HG03469 (cell line): ENCODE measurements at regions not wholly inside any gene's neighbourhood (a gene's known extent, or its start where the extent isn't known, plus 50 kb on each side); places are given as distances from the start of the nearest gene placed in this dataset.
"Not testable (repeated sequence)": the region's sequence is repeated elsewhere in the genome, so short reads cannot be mapped to it uniquely, and the experiment has no call there.

Source experiments
- ATAC-seq: cut with Tn5 transposase; IDR thresholded peaks from one replicate; pipeline ENCODE4 v1.9.1; 2021; ENCODE audit warnings: mild to moderate bottlenecking, moderate library complexity, moderate number of reproducible peaks; ENCODE audit not compliant: unreplicated experiment

DNA sequence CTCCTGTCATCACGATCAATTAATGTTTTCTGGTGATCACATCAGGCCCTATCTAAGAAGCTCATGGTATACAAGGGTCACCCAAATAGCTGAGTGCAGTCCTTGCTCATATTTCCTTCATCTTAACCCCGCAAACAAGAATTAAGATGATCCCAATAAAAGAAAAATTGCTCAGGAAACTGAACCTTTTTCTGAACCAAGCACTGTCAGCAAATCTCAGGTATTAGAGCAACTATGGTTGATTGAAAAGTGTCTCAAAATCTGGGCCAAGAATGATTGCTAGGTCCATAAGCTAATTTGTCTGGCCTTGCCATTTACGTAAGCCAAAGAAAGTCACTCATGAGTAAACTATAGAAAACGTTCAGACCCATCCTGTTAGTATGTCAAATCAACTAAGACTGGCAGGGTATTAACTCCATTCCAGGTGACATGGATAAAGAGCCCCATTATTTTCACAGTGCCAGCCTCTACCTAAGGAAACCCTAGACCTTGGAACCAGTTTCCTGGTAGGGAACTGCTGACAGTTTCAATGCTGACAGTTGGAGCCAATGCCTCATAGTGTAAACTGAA, 209.3 kb downstream of the DEPDC1B start:
- no peak for ATAC-seq

DNA sequence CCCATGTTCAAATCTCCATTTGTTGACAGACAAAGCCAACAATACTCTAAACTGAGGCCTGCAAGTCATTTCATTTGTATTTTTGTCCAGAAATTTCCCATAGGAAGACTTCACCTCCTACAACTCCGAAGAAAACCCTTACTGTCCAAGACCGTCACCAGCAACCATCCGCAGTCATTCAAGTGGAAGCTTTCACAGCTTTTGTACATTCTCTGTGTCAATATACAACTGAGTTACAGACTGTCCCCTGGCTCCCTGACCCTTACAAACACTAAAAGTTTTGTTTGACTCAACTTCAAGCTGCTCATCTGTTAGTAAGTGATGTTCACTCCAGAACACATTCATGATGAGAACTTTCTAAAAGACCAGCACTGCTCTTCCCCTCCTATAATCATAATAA, 210.1 kb downstream of the DEPDC1B start:
- ATAC-seq, result no peak

DNA sequence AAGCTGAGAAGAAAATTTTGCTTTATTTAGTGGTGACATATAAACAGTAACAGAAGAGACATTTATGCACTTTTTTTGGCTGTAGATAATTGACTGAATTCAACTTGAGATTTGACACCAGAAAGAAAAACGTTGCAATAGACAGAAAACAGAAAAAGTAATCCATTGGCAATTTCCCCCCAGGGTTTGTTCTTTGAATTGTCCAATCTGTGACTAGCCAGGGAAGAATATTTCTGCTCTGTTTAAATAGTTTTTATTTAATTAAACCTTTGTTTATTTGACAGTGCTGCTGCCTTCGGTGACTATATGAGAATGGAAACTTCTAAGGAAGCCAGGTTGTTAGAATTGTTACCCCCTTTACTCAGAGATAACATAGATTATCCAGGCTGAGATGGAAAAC, 210.6 kb downstream of the DEPDC1B start:
- no peak for ATAC-seq

DNA sequence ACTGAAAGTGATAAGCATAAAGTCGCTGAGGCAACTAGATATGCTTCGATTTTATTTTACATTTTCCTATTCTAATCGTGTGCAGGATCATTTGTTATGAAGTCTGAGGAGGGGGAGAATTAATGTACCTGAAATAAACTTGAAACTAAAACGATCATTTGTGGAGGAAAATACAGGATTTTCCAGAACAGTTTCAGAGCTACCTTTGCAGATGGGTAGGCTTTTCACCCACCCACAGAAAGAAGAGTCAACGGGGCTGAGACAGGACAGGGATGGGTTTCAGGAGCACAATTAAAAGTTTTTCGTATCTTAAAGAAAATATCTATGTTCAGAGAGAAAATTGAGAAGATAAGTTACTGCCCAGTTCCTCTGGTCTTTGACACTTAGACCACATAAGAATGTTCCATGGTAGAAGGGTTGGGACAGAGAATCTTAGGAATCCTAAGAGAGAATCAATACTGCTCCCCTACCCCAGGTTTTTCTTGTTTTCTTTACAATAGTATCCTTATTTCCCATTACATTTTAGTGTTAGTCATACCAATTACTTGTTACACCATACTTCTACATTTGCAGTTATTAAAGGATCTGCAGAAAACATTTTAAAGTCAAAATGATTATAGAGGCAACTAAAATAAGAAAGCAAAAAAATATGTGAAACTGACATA, 211.4 kb downstream of the DEPDC1B start:
- ATAC-seq, result no peak

DNA sequence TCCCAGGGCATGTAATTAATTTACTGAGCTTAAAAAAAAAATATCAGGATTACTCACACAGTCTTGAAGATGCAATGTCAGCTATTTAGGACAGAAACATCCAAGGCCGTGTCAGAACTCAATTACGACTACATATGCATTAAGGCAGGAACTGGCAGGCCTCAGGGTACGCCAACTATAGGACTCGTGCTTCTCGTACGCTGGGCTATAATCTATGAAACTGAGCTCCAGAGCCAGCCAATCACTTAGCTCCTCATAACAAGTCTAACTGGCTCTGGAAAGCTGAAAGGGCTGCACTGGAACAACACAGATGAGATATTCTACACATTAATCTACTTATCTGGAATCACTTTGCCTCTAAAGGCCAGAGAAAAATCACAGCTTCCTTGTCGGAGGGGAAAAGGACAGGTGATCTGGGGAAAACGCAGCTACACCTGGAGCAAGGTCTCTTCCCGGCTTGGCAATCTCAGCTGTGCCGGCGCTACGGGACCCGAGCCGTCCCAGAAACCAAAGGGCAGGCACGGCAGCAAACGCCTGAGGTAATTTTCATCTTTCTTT, 212.0 kb downstream of the DEPDC1B start:
- no peak for ATAC-seq

DNA sequence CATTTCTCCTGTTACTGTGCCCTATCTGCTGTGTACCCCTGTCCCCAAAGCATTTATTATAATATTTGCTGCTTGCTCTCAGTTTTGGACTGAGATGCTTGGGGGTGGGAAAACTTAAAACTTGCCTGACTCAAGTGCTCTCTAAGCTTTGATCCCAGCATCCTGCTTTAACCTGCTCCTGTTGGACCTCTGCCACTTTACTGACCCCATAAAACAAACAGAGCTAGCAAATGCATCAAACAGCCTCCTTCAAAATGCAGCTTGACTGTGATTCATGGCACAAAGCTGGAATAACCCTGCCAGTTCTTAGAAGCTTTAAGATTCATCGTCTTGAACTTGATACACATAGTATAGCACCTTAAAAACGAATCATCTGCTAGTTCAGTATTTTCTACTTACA, 212.5 kb downstream of the DEPDC1B start:
- no peak for ATAC-seq

DNA sequence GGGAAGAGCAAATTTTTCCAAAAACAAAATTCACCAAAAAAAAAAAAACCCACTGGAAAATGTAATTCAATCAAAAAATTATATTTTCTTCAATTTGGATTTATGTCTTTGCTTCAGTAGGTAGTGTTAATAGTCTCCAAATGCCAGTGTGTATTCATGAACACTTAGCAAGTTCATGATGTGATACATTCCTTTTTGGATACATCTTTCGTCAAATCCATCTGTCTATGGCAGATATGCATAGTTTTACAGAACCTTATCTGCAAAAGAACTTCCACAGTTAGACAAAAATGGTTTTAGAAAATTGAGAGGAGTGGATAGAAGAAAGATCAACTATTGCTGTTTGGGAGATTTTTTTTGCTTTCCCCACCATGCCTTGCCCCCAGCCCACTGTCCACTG, 214.6 kb downstream of the DEPDC1B start:
- no peak for ATAC-seq

DNA sequence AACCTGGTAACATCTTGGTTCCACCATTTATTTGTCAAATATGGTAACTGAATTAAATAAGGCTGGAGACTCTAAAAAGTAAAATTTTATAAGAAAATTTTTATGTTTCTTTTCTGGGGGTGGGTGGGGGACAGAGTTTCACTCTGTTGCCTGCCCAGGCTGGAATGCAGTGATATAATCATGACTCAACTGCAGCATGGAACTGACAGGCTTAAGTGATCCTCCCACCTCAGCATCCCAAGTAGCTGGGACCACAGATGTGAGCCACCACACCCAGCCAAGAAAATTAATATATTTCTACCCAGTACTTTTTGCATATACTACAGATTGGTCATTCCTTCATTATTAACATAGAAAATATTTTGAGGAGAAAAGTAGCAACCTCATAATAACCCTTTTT, 216.9 kb downstream of the DEPDC1B start:
- ATAC-seq, result no peak

DNA sequence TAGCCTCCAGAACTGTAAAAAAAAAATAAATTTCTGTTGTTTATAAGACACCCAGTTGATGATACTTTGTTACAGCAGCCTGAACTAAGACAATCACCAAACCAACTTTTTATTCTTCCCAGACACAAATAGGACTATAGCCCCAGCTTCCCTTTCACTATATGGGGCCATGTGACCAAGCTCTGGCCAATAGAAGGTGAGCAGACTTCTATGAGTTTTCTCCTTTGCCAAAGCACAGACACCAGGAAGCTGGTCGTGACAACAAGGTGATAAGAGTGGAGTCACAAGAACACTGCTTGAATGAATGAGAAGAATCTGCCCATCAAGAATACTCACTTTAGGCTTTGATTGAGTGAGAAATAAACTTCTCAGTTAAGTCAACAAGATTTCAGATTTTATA, 217.7 kb downstream of the DEPDC1B start:
- no peak for ATAC-seq

DNA sequence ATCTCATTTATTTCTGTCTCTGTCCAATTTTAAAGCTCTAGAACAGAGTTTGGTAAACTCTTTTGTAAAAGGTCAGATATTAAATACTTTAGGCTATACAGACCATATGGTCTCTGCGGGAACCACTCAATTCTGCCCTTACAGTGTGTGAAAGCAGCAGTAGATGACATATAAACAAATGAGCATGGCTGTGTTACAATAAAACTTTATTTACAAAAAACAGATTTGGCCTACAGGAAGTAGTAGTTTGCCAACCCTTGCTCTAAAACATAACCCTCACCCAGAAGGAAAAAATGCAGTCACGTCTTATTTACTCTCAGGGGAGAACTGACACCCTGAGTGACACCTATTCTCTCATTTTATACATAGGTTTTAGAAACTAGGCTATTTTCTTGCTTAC, 220.4 kb downstream of the DEPDC1B start:
- ATAC-seq, result no peak

DNA sequence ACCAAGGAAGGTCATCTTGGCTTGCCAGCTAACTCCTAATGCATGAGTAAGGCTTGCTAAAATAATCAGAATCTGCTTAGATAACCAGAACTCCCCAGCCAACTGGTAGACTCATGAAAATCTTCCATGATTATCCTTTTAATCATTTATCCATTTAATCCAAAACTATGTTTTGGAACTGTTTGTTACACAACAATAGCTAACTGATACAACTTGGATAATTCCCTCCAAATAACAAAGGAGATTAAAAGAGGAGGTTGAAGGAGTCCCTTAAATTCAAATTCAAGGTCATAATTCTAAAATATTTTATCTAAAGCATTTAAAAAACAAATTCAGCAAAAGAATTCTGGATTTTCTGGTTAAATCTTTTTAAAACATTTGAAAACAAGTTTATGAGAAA, 222.1 kb downstream of the DEPDC1B start:
- ATAC-seq, result no peak

DNA sequence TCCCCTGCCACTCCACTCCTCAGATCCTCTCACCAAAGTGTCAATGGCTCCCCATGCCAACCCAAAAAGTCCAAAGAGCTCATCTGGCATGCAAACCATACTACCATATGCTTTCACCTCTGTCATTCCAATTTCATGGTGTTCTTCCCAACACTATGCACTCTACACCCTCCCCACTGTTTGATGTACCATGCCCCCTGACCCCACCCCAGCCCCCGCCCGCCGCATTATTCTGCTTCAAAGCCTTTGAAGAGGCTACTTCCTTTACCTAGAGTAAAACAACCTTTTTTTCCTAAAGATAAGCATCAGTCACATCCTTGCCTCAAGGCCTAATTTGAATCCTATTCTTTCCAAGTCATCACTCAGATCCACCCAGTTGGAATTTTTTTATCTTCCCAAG, 226.3 kb downstream of the DEPDC1B start:
- no peak for ATAC-seq

DNA sequence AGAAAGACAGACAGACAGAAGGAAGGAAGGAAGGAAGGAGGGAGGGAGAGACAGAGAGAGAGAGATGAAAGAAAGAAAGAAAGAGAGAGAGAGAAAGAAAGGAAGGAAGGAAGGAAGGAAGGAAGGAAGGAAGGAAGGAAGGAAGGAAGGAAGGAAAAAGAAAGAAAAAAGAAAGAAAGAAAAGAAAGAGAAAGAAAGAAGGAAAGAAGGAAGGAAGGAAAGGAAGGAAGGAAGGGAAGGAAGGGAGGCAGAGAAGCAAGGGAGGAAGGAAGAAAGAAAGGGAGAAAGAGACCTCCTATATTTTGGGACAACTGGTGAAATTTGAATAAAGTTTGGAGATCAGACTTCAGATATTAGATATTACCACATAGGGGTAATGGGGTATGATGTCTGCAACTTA, 226.9 kb downstream of the DEPDC1B start:
- ATAC-seq, result not testable (repeated sequence)

DNA sequence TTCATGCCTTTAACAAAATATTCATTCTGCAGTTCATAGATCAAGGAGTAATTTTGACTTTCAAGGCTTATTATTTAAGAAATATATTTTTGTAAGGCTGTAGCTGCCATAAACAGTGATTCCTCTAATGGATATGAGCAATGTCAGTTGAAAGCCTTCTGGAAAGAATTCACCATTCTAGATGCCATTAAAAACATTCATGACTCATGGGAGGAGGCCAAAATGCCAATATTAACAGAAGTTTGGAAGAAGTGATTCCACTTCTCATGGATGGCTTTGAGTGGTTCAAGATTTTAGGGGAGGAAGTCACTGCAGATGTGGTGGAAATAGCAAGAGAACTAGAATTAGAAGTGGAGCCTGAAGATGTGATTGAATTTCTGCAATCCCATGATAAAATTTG, 229.1 kb downstream of the DEPDC1B start:
- ATAC-seq, result no peak

DNA sequence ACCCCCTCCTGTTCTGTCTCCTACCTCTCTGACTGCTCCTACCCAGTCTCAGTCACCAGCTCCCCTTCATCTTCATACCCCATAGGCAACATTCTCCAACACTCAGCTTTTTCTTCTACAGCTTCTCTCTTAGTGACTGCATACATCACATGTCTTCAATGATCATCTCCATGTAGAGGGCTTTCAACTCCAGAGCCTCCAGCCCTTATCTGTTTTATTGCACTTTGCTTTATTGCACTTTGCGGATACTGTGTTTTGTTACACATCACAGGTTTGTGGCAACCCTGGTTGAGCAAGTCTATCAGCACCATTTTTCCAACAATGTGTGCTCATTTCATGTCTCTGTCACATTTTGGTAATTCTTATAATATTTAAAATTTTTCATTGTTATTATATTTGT, 230.7 kb downstream of the DEPDC1B start:
- ATAC-seq, result no peak

DNA sequence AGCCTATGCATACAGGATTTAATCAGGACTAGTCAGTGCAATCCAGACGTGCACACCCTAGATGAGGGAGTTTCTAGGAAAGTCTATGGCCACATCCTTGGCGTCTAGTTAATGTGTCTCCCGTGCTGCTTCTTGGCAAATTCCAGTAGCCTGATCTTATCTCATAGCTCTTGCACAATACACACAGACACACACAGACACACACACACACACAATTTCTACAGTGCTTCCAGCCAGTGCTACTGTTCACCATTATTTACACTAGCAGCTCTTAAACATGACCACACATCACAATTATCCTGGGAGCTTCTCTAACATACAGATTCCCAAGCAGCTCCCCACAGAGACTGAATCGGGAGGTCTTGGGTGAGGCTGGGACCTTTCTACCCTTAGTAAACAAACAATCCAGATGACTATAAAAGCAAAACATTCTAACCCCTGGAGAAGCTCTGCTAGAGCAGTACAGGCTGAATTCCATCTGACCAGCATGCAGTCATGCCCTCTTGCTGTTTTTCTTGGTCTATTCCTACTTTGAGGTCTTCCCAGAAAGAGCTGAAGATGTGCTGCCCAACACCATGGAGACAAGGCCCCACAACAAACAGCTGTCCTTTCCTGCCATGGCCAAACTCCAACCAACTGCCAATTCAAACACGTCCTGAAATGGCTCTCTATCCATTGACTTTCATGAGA, 236.6 kb downstream of the DEPDC1B start:
- ATAC-seq, result no peak

DNA sequence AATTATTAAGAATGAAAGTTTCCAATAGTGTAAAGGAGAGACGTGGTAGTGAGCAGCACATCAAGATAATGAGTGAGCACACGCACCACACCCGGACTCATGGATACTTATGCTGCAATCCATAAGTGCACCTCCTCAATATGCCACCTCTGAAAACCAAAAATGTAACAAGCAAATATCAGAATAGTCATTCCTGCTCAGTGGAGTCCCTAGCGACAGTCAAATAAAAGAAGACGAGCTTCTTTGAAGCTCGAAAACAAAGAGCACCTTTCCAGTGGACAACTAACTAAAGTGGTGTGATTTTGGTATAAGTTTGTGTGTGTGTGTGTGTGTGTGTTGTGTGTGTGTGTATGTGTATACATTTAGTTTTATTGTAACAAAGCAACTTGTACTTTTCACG, 241.3 kb downstream of the DEPDC1B start:
- no peak for ATAC-seq

DNA sequence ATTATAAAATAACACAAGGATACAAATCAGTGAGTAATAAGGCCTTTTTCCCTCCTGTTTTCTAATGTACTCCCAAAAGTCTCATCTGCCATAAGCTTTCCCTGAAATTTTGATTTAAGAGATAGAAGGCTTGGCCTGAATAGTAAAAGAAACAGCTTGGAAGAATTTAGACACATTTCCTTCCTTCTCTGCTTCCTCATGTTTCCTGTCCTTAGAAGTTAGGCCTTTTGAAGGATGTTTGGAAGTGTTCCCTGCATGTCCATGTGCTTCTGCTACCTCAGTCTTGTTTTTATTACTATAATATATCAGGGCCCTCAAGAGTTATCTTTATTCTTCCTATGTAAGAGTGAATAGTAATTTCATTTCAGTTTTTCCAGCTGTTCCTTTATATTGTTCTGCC, 242.7 kb downstream of the DEPDC1B start:
- ATAC-seq, result no peak

DNA sequence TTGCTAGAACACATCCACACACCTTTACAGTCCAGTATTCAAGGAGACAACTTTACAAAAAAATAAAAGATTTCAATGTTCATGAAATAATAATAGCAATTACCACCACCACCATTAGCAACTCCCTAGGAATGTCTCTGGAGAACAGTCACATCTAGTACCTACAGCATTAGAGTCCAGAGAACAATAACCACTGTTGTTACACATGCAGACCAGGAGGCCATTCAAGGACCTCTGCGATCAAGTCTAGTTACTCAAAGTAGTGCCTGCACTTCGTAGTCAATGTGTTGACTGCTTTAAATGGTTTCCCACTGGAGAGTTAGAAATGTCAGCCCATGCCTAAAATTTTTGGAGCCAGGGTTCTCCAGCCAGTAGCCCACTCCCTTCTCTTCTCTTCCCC, 244.4 kb downstream of the DEPDC1B start:
- ATAC-seq, result no peak

DNA sequence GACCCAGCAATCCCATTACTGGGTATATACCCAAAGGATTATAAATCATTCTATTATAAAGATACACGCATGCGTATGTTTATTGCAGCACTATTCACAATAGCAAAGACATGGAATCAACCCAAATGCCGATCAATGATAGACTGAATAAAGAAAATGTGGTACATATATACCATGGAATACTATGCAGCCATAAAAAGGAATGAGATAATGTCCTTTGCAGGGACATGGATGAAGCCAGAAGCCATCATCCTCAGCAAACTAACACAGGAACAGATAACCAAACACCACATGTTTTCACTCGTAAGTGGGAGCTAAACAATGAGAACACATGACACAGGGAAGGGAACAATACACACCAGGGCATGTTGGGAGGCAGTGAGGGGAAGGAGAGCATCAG, 245.7 kb downstream of the DEPDC1B start:
- not testable (repeated sequence) for ATAC-seq

DNA sequence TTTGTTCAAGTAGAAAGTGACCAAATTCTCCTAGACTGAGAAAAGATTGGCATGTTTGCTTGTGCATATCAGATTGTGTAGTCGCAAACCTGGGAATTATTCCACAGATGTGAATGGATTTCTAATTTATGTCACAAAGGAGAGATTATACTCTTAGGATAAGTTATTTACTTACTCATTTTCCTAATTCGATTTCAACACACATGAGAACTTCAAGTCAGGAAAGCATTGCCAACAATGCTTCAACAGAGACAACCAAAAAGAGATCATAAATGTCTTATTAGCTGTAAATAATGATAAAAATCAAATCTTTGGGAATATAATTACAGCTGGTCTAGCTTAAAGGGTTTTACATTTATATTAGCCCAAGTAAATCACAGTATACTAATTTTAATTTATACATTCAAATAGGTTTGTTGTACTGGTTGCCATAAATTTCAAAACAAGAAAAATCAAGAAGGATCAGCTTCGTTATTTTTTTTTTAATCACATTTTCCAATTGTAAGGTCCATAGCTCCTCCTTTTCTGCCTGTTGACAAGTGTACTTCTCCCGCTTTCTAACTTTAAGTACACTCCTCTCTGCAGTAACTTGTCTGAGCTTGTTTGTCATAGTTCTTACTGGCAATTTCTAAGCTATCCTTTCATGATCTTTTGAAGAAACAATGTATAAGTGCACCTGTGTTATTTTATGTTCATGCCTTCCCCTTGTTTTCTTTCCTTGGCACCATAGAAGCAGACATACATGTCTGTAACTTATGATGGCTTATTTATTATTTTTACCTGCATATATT, 246.6 kb downstream of the DEPDC1B start:
- no peak for ATAC-seq
